Neuronal stem cell (in vitro differentiated cells): ENCODE measurements at regions not wholly inside any gene's neighbourhood (a gene's known extent, or its start where the extent isn't known, plus 50 kb on each side); places are given as distances from the start of the nearest gene placed in this dataset.
"Not testable (repeated sequence)": the region's sequence is repeated elsewhere in the genome, so short reads cannot be mapped to it uniquely, and the experiment has no call there.

Experiments used
- DNase-seq: peaks from one replicate; pipeline ENCODE4 v3.0.0-alpha.2; 2013; ENCODE audit warnings: low spot score
- H2AFZ ChIP-seq: one replicate; pipeline ENCODE4 v1.6.1; 2013; ENCODE audit warnings: mild to moderate bottlenecking, low read length, inconsistent platforms
- H2AK5ac ChIP-seq: 2 replicates; pipeline ENCODE4 v1.6.1; 2013; ENCODE audit warnings: low read depth, mild to moderate bottlenecking, inconsistent platforms, low read length, moderate library complexity, mixed read lengths
- H2BK120ac ChIP-seq: 2 replicates; pipeline ENCODE4 v1.6.1; 2013; ENCODE audit warnings: low read depth, mild to moderate bottlenecking, inconsistent platforms, low read length, moderate library complexity, mixed read lengths
- H2BK12ac ChIP-seq: one replicate; pipeline ENCODE4 v1.6.1; 2013; ENCODE audit warnings: low read length, inconsistent platforms
- H2BK15ac ChIP-seq: 2 replicates; pipeline ENCODE4 v1.6.1; 2013; ENCODE audit warnings: mild to moderate bottlenecking, low read length, inconsistent platforms, mixed read lengths
- H2BK5ac ChIP-seq: one replicate; pipeline ENCODE4 v1.6.1; 2013; ENCODE audit warnings: inconsistent platforms, mild to moderate bottlenecking, low read length, moderate library complexity
- H3K14ac ChIP-seq: one replicate; pipeline ENCODE4 v1.6.1; 2013; ENCODE audit warnings: low read length, inconsistent platforms
- H3K18ac ChIP-seq: 2 replicates; pipeline ENCODE4 v1.6.1; 2013; ENCODE audit warnings: low read length, inconsistent platforms
- H3K23ac ChIP-seq: 2 replicates; pipeline ENCODE4 v1.6.1; 2013; ENCODE audit warnings: low read depth, mild to moderate bottlenecking, mixed read lengths, low read length, inconsistent platforms; ENCODE audit not compliant: poor library complexity
- H3K27ac ChIP-seq: replicated peaks from 3 replicates; pipeline ENCODE4 v1.5.1; 2013; ENCODE audit warnings: low read length, inconsistent platforms
- H3K27me3 ChIP-seq, 3 experiments: 2 replicates each; pipeline ENCODE4 v1.6.1; 2013; ENCODE audit warnings: low read length in 3 of 3, mild to moderate bottlenecking in 2 of 3, inconsistent platforms in 1 of 3, low read depth in 1 of 3, mixed read lengths in 1 of 3, moderate library complexity in 1 of 3; ENCODE audit not compliant: control insufficient read depth in 3 of 3, insufficient read depth in 3 of 3
- H3K36me3 ChIP-seq, 2 donors: replicated peaks in 1 of 2; 2 replicates each; pipeline ENCODE4 v1.6.1; 2013; ENCODE audit warnings: low read length in 2 of 2; ENCODE audit not compliant: control insufficient read depth in 2 of 2, insufficient read depth in 2 of 2
- H3K4ac ChIP-seq: 2 replicates; pipeline ENCODE4 v1.6.1; 2013; ENCODE audit warnings: inconsistent platforms, mild to moderate bottlenecking, low read length, moderate library complexity
- H3K4me1 ChIP-seq, 2 donors: 1 replicate in 1 of 2; 2 replicates in 1 of 2; pipeline ENCODE4 v1.6.1; 2013; ENCODE audit warnings: low read length in 2 of 2, low read depth in 1 of 2; ENCODE audit not compliant: control insufficient read depth in 2 of 2, insufficient read depth in 1 of 2
- H3K4me2 ChIP-seq: one replicate; pipeline ENCODE4 v1.6.1; 2013; ENCODE audit warnings: mild to moderate bottlenecking, low read length, inconsistent platforms; ENCODE audit not compliant: insufficient read depth, poor library complexity, severe bottlenecking
- H3K4me3 ChIP-seq, 2 donors: 2 replicates each; pipeline ENCODE4 v1.5.1; 2013; ENCODE audit warnings: low read length in 2 of 2, mild to moderate bottlenecking in 2 of 2, inconsistent platforms in 1 of 2, moderate library complexity in 1 of 2
- H3K79me1 ChIP-seq: one replicate; pipeline ENCODE4 v1.6.1; 2013; ENCODE audit warnings: low read depth, mild to moderate bottlenecking, inconsistent platforms, low read length, moderate library complexity
- H3K9ac ChIP-seq: one replicate; pipeline ENCODE4 v1.6.1; 2013; ENCODE audit warnings: mild to moderate bottlenecking, low read depth, low read length, inconsistent platforms; ENCODE audit not compliant: poor library complexity
- H3K9me3 ChIP-seq, 2 donors: replicated peaks in 1 of 2; 2 replicates each; pipeline versions ENCODE3 to v1.6.1; 2013; ENCODE audit warnings: low read length in 2 of 2, mild to moderate bottlenecking in 2 of 2, inconsistent platforms in 1 of 2, low read depth in 1 of 2, mixed read lengths in 1 of 2, moderate library complexity in 1 of 2; ENCODE audit not compliant: control insufficient read depth in 2 of 2, insufficient read depth in 1 of 2
- H4K8ac ChIP-seq: one replicate; pipeline ENCODE4 v1.6.1; 2013; ENCODE audit warnings: low read depth, mild to moderate bottlenecking, inconsistent platforms, low read length, moderate library complexity
- H4K91ac ChIP-seq: one replicate; pipeline ENCODE4 v1.6.1; 2013; ENCODE audit warnings: low read length, low read depth, mild to moderate bottlenecking, inconsistent platforms; ENCODE audit not compliant: poor library complexity
- WGBS, 2 donors: extraction: QIAGEN DNeasy Blood & Tissue Kit; methylation state at CpG; one replicate each; pipeline ENCODE4 v1.1.7; 2013; ENCODE audit warnings: missing lambda C conversion rate in 2 of 2, mixed read lengths in 1 of 2; ENCODE audit not compliant: insufficient read length in 2 of 2, insufficient replicate concordance in 1 of 2; ENCODE audit errors: extremely low coverage in 2 of 2; 5-methylcytosine and 5-hydroxymethylcytosine counted together

DNA sequence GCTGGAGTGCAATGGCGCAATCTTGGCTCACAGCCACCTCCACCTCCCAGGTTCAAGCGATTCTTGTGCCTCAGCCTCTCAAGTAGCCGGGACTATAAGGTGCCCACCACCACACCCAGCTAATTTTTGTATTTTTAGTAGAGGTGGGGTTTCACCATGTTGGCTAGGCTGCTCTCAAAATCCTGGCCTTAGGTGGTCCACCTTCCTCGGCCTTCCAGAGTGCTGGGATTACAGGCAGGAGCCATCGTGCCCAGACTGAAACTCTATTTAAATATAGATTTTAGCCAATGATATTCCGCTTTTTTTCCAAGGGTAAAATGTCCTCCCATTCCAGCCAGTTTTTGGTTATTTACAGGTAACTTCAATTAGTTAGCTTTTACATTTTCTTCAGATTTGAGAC is 79.4 kb upstream of the TPTE start:
- H3K18ac ChIP-seq, H4K91ac ChIP-seq, H3K4me3 ChIP-seq, H2BK5ac ChIP-seq, H3K27me3 ChIP-seq, H3K4ac ChIP-seq, H3K9ac ChIP-seq, DNase-seq, H3K4me2 ChIP-seq, H3K9me3 ChIP-seq, H4K8ac ChIP-seq, H2BK15ac ChIP-seq, H3K36me3 ChIP-seq, H3K79me1 ChIP-seq, H2BK12ac ChIP-seq, H3K27ac ChIP-seq, H2BK120ac ChIP-seq, H2AK5ac ChIP-seq, H3K4me1 ChIP-seq, H3K23ac ChIP-seq, H2AFZ ChIP-seq, H3K14ac ChIP-seq: not testable (repeated sequence)
- WGBS, 2 donors = no CpG with 5 or more reads among the region's 6 CpGs

DNA sequence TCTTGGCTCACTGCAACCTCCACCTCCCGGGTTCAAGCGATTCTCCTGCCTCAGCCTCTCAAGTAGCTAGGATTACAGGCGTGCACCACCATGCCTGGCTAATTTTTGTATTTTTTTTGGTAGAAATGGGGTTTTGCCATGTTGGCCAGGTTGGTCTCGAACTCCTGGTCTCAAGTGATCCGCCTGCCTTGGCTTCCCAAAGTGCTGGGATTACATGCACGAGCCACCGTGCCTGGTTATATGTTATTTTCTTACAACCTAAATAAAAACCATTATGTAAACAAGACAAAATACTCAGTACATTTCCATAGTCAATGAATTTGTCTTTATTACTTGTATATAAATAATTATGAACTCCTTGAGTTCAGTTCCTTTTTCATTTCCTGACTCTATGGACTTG is 75.7 kb upstream of the TPTE start:
- not testable (repeated sequence) for H3K4me2 ChIP-seq, H3K9me3 ChIP-seq, H2AFZ ChIP-seq, H2BK120ac ChIP-seq, H2AK5ac ChIP-seq, H3K27me3 ChIP-seq, H3K14ac ChIP-seq, H3K4me1 ChIP-seq, H3K9ac ChIP-seq, H3K27ac ChIP-seq, H2BK15ac ChIP-seq, DNase-seq, H2BK12ac ChIP-seq, H4K91ac ChIP-seq, H2BK5ac ChIP-seq, H3K23ac ChIP-seq, H4K8ac ChIP-seq, H3K79me1 ChIP-seq, H3K4ac ChIP-seq, H3K4me3 ChIP-seq, H3K18ac ChIP-seq, H3K36me3 ChIP-seq
- WGBS, 2 donors = no CpG with 5 or more reads among the region's 7 CpGs

DNA sequence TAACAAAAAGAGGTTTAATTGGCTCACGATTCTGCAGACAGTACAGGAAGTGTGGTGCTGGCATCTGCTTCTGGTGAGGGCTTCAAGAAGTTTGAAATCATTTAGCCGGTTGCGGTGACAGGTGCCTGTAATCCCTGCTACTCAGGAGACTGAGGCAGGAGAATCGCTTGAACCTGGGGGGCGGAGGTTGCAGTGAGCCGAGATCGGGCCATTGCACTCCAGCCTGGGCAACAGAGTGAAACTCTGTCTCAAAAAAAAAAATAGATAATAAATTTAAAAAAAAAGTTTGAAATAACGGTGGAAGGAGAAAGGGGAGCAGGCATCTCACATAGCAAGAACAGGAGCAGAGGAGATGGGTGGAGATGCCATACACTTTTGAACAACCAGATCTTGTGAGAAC is 71.9 kb upstream of the TPTE start:
- not testable (repeated sequence) for H3K18ac ChIP-seq, H3K27ac ChIP-seq, H3K4me3 ChIP-seq, H3K14ac ChIP-seq, H4K91ac ChIP-seq, H3K4ac ChIP-seq, H4K8ac ChIP-seq, H2BK120ac ChIP-seq, H3K79me1 ChIP-seq, H3K27me3 ChIP-seq, H3K23ac ChIP-seq, H3K9me3 ChIP-seq, H2BK5ac ChIP-seq, H2BK12ac ChIP-seq, H3K9ac ChIP-seq, H2AK5ac ChIP-seq, H3K4me1 ChIP-seq, H2BK15ac ChIP-seq, H2AFZ ChIP-seq, DNase-seq, H3K36me3 ChIP-seq, H3K4me2 ChIP-seq
- 100% methylated on average over 1 of the region's 8 CpGs; no CpG with 5 or more reads in 1 of the 2 donors for WGBS, 2 donors

DNA sequence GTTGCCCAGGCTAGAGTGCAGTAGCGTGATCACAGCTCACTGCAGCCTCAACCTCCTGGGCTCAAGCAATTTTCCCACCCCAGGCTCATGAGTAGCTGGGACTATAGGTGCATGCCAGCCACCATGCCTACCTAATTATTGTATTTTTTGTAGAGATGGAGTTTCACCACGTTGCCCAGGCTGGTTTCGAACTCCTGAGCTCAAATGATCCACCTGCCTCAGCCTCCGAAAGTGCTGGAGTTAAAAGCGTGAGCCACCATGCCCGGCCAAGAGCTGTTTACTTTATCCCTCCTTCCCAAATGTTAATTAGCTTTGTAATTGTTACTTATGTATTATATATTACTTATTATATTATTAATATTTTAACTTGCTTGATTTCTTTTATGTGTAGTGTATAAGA is 70.1 kb upstream of the TPTE start:
- H2BK5ac ChIP-seq, H3K23ac ChIP-seq, H3K4me2 ChIP-seq, H4K91ac ChIP-seq, H3K9me3 ChIP-seq, H2BK120ac ChIP-seq, DNase-seq, H3K27me3 ChIP-seq, H3K18ac ChIP-seq, H2BK15ac ChIP-seq, H3K4me3 ChIP-seq, H3K9ac ChIP-seq, H3K4ac ChIP-seq, H2AFZ ChIP-seq, H4K8ac ChIP-seq, H2BK12ac ChIP-seq, H3K79me1 ChIP-seq, H3K14ac ChIP-seq, H3K4me1 ChIP-seq, H2AK5ac ChIP-seq, H3K36me3 ChIP-seq, H3K27ac ChIP-seq: not testable (repeated sequence)
- no CpG with 5 or more reads among the region's 6 CpGs for WGBS, 2 donors
